MM.1S (cell line): ENCODE measurements at regions not wholly inside any gene's neighbourhood (a gene's known extent, or its start where the extent isn't known, plus 50 kb on each side); places are given as distances from the start of the nearest gene placed in this dataset.

Source experiments
- EZH2 ChIP-seq: fragments of 300-600 bp; sonication (generic); optimal IDR thresholded peaks from 2 replicates; pipeline ENCODE3; 2017; ENCODE audit warnings: low read depth, mild to moderate bottlenecking, antibody characterized with exemption, low read length, mixed read lengths
- TF ChIP-seq, protein P1 (sequence below): fragments of 300-600 bp; sonication (generic); IDR thresholded peaks from 2 replicates; pipeline ENCODE4 v1.5.1; 2016; ENCODE audit warnings: antibody characterized with exemption, low read length, mixed read lengths

DNA sequence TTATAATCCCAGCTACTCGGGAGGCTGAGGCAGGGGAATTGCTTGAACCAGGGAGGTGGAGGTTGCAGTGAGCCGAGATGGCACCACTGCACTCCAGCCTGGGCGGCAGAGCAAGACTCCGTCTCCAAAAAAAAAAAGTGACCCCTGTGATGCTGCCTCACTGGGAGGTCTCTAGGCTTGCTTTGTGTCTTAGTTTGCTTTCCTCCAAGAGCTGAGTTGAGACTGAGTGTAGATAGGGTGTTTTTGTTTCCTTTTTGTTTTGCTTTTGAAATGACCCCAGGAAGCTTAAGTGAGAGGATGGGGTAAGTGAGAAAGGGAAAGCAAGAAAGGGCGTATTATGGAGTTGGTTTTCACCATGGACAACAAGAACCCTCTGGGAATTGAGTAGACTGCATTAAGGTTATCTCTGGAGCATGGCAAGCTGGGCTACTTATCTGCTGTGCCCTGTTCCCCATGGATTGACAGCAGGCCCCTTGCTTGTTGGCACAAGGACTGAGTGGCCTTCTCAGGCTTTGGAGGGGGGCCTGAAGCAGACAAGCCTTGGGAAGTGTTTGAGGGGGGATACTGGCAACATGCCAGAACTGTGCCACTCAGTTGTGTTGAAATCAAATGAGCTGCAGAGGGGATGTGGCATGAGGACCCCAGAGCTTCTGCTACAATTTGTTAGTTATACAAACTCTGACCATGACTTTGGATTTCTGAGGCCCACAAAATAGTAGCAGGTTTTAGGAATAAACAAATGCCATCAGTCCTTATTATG lies 300.6 kb upstream of the C11orf87 start:
- TF ChIP-seq, protein P1, sequence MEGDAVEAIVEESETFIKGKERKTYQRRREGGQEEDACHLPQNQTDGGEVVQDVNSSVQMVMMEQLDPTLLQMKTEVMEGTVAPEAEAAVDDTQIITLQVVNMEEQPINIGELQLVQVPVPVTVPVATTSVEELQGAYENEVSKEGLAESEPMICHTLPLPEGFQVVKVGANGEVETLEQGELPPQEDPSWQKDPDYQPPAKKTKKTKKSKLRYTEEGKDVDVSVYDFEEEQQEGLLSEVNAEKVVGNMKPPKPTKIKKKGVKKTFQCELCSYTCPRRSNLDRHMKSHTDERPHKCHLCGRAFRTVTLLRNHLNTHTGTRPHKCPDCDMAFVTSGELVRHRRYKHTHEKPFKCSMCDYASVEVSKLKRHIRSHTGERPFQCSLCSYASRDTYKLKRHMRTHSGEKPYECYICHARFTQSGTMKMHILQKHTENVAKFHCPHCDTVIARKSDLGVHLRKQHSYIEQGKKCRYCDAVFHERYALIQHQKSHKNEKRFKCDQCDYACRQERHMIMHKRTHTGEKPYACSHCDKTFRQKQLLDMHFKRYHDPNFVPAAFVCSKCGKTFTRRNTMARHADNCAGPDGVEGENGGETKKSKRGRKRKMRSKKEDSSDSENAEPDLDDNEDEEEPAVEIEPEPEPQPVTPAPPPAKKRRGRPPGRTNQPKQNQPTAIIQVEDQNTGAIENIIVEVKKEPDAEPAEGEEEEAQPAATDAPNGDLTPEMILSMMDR = no peak
- TF ChIP-seq EZH2 = no peak
